ENCODE measurements at regions not wholly inside any gene's neighbourhood (a gene's known extent, or its start where the extent isn't known, plus 50 kb on each side); places are given as distances from the start of the nearest gene placed in this dataset.

DNA sequence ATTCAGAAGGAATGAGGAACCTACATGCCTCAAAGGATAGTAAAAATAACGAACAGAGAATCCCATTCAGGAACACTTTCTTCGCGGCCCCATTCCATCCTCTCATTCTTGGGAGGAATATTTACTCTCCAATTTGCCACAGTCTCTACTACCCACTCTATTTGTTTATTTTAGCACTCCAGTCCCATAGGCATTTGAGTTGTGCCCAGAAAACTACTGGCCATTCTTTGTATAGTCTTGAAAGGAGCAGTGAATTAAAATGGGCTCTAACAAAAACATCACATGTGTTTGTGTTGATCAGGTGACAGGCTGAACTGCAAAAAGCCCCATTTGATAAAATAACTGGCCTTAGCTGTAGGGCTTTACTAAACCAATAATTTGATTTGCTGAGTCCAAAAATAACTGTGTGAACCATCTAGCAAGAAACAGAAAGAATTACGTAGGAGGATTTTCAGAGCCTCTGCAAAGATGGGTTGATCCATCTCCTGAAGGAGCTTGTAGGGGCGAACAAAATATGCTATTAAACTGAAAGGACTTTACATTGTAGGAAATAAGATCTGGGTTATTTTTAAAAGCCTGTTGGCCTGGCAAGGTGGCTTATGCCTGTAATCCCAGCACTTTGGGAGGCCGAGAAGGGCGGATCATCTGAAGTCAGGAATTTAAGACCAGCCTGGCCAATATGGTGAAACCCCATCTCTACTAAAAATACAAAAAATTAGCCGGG lies 142.3 kb upstream of the CPNE8 start:
- Histone ChIP-seq H3K36me3 (ENCODE audit: low read depth, missing control alignments) (no peaks in the 10 kb centered on the region), H3K27ac (no peak overlapping the region)
- 83 to 88% methylated on average over 8 of the region's 8 CpGs for WGBS, 2 donors

DNA sequence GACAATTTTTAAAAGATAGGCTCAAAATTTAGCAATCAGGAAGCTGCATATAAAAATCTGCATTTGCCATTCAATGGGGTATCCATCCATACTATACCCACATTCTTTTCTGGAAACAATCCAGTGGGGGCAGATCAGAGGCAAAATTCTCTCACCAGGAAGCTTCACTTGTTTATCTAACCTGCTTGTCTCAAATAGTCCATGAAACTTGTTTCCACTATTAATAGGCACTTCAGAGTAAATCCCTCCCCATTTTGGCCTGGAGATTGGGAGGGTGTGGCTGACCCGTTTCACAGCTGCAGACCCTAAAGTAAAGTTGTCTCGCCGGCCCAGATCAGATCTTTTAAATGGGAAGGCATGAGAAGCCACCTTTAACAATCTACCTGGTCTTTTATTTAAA lies 139.4 kb upstream of the CPNE8 start:
- no peak for DNase-seq
- 68 to 72% methylated on average over 3 of the region's 3 CpGs for WGBS, 2 donors
- no peaks in the 10 kb centered on the region for H3K9me3 ChIP-seq
- H3K4me1 ChIP-seq: no peaks in the 10 kb centered on the region
- TF ChIP-seq, protein P1, sequence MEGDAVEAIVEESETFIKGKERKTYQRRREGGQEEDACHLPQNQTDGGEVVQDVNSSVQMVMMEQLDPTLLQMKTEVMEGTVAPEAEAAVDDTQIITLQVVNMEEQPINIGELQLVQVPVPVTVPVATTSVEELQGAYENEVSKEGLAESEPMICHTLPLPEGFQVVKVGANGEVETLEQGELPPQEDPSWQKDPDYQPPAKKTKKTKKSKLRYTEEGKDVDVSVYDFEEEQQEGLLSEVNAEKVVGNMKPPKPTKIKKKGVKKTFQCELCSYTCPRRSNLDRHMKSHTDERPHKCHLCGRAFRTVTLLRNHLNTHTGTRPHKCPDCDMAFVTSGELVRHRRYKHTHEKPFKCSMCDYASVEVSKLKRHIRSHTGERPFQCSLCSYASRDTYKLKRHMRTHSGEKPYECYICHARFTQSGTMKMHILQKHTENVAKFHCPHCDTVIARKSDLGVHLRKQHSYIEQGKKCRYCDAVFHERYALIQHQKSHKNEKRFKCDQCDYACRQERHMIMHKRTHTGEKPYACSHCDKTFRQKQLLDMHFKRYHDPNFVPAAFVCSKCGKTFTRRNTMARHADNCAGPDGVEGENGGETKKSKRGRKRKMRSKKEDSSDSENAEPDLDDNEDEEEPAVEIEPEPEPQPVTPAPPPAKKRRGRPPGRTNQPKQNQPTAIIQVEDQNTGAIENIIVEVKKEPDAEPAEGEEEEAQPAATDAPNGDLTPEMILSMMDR (IDR thresholded peaks at IDR 0.05): no peak
- TF ChIP-seq POLR2A (IDR thresholded peaks at IDR 0.05): no peak
- no peaks in the 10 kb centered on the region for H3K36me3 ChIP-seq (ENCODE audit: low read depth, missing control alignments)
- H3K4me3 ChIP-seq: no peak overlapping the region
- intact Hi-C loops (cut with DNase I; ENCODE audit: low total_unique reads): no loop called here
- H3K27ac ChIP-seq: no peak overlapping the region
- H3K27me3 ChIP-seq: no peaks in the 10 kb centered on the region

More for the DNA sequence above, 142.3 kb upstream of the CPNE8 start:
- no peak overlapping the region for H3K4me3 ChIP-seq
- no peak for DNase-seq
- no peak for TF ChIP-seq POLR2A (IDR thresholded peaks at IDR 0.05)
- H3K4me1 ChIP-seq: no peaks in the 10 kb centered on the region
- no peaks in the 10 kb centered on the region for H3K9me3 ChIP-seq
- H3K27me3 ChIP-seq: no peaks in the 10 kb centered on the region
- intact Hi-C loops (cut with DNase I; ENCODE audit: low total_unique reads): no loop called here

DNA sequence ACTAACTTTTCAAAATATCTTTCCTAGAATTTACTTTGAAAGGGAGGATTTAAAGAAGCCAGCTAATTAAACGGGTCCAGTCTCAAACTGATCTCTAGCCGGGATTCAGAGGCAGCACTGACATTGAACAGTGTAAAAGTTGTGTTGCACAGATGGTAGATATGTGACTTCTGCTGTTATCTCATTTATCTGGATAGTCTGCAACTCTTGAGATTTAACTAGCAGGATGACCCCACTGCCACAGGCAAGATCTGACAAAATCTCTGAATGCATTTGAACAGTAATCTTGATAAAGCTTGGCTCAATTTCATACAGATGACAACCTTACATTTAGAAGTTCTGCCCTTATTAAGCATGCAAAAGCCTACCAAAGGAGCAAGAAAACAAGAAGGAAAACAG lies 138.0 kb upstream of the CPNE8 start:
- DNase-seq: no peak
- intact Hi-C loops (cut with DNase I; ENCODE audit: low total_unique reads): no loop called here
- 29 to 48% methylated on average over 2 of the region's 2 CpGs for whole genome bisulfite sequencing, 2 donors

DNA sequence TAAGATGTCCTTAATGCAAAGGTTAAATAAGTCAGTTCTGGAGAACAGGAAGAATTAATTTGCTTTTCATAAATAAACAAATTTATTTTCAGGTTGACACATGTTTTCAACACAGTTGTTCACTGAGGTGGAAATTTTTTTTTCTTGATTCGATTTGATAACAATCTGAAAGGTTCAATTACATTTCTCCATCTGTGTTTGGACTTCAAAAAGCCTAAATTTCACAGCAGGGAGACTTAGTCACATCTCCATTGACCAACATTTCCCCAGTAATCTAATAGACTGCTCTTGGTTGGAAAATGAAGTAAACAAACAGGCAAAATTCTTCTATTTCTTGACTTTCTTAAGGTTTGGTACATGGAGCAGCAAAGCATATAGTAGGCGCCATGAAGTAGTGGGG lies 134.9 kb upstream of the CPNE8 start:
- 91 to 94% methylated on average over 2 of the region's 2 CpGs for WGBS, 2 donors

More for the DNA sequence above, 138.0 kb upstream of the CPNE8 start:
- H3K27ac ChIP-seq: no peak overlapping the region
- H3K4me3 ChIP-seq: no peak overlapping the region
- no peaks in the 10 kb centered on the region for H3K27me3 ChIP-seq
- no peaks in the 10 kb centered on the region for H3K36me3 ChIP-seq (ENCODE audit: low read depth, missing control alignments)
- no peaks in the 10 kb centered on the region for H3K9me3 ChIP-seq
- TF ChIP-seq, protein P1 (IDR thresholded peaks at IDR 0.05): no peak
- TF ChIP-seq POLR2A (IDR thresholded peaks at IDR 0.05): no peak
- no peaks in the 10 kb centered on the region for H3K4me1 ChIP-seq

DNA sequence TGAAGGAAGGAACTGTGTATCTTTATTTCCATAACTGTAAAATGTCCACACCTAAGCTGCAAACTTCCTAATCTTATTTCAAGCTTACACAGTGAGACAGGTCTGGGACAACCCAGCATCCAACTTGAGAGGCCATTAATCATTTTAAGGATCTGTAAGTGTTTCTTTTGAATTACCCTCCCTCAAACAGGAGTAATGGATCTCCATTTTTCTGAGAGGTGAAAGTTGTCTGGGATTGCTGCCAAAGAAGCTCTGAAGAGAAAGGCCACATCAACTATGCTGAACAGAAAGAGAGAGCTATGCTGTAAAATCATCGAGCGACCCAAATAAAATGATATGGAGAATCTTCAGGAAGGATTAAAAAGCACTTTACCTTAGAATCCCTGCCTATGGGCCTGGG lies 131.7 kb upstream of the CPNE8 start:
- 63 to 78% methylated on average over 2 of the region's 2 CpGs for WGBS, 2 donors
- no peaks in the 10 kb centered on the region for H3K9me3 ChIP-seq

More for the DNA sequence above, 134.9 kb upstream of the CPNE8 start:
- no peak for DNase-seq
- Histone ChIP-seq H3K27ac (no peak overlapping the region), H3K4me3 (no peak overlapping the region), H3K4me1 (no peaks in the 10 kb centered on the region), H3K9me3 (no peaks in the 10 kb centered on the region), H3K27me3 (no peaks in the 10 kb centered on the region), H3K36me3 (ENCODE audit: low read depth, missing control alignments) (no peaks in the 10 kb centered on the region)
- intact Hi-C loops (cut with DNase I; ENCODE audit: low total_unique reads): no loop called here
- no peak for TF ChIP-seq POLR2A (IDR thresholded peaks at IDR 0.05)
- TF ChIP-seq, protein P1 (IDR thresholded peaks at IDR 0.05): no peak

More for the DNA sequence above, 131.7 kb upstream of the CPNE8 start:
- no peak overlapping the region for H3K27ac ChIP-seq
- intact Hi-C loops (cut with DNase I; ENCODE audit: low total_unique reads): no loop called here
- no peak for DNase-seq
- H3K36me3 ChIP-seq (ENCODE audit: low read depth, missing control alignments): no peaks in the 10 kb centered on the region
- H3K4me1 ChIP-seq: no peaks in the 10 kb centered on the region
- TF ChIP-seq, protein P1 (IDR thresholded peaks at IDR 0.05): no peak
- TF ChIP-seq POLR2A (IDR thresholded peaks at IDR 0.05): no peak
- H3K27me3 ChIP-seq: no peaks in the 10 kb centered on the region
- H3K4me3 ChIP-seq: no peak overlapping the region

All from testis (tissue), 2 donors.